Mesothelial cell of epicardium (in vitro differentiated cells): ENCODE measurements at regions not wholly inside any gene's neighbourhood (a gene's known extent, or its start where the extent isn't known, plus 50 kb on each side); places are given as distances from the start of the nearest gene placed in this dataset.

Experiments used
- DNase-seq, 2 experiments: peaks; one replicate each; pipeline ENCODE4 v3.0.0; 2021; ENCODE audit warnings: low spot score in 2 of 2; ENCODE audit not compliant: unreplicated experiment in 2 of 2
- H3K27ac Mint-ChIP-seq: 2 replicates; pipeline ENCODE4 v1.8.0; 2021; ENCODE audit warnings: mixed read lengths
- H3K27me3 Mint-ChIP-seq: 2 replicates; pipeline ENCODE4 v1.8.0; 2021; ENCODE audit warnings: low read depth, mixed read lengths
- H3K36me3 Mint-ChIP-seq: 2 replicates; pipeline ENCODE4 v1.8.0; 2021; ENCODE audit warnings: mixed read lengths
- H3K4me1 Mint-ChIP-seq: 2 replicates; pipeline ENCODE4 v1.8.0; 2021; ENCODE audit warnings: mixed read lengths
- H3K4me3 Mint-ChIP-seq: 2 replicates; pipeline ENCODE4 v1.8.0; 2021; ENCODE audit warnings: mild to moderate bottlenecking, moderate library complexity, mixed read lengths
- H3K9me3 Mint-ChIP-seq: 2 replicates; pipeline ENCODE4 v1.8.0; 2021; ENCODE audit warnings: mixed read lengths
- CTCF ChIP-seq: fragments of 200-600 bp; sonication (generic); IDR thresholded peaks from one replicate; pipeline ENCODE4 v1.5.0; 2021; ENCODE audit warnings: antibody characterized with exemption; ENCODE audit not compliant: unreplicated experiment

- Mint-ChIP-seq H3K27ac (peak overlapping the region; percentile 8), H3K4me3 (no peak overlapping the region), H3K9me3 (peaks cover under 1% of the 10 kb centered on the region), H3K27me3 (peaks cover 4% of the 10 kb centered on the region), H3K36me3 (no peaks in the 10 kb centered on the region), H3K4me1 (peaks cover 28% of the 10 kb centered on the region)
- no peak for DNase-seq
- no peak for TF ChIP-seq CTCF
Measured at GRCh38 chr6:45812922-45813321, 202.7 kb downstream of the CLIC5 start.

GRCh38 chr6:45808917-45809316 lies 206.7 kb downstream of the CLIC5 start:
- TF ChIP-seq CTCF, result no peak
- Mint-ChIP-seq H3K9me3 (peaks cover 4% of the 10 kb centered on the region), H3K27ac (no peak overlapping the region), H3K27me3 (peaks cover 4% of the 10 kb centered on the region), H3K4me1 (peaks cover 11% of the 10 kb centered on the region), H3K4me3 (no peak overlapping the region), H3K36me3 (no peaks in the 10 kb centered on the region)
- no peak for DNase-seq

- TF ChIP-seq CTCF, result no peak
- H3K9me3 Mint-ChIP-seq, result peaks cover 4% of the 10 kb centered on the region
- H3K4me3 Mint-ChIP-seq, result no peak overlapping the region
- no peak overlapping the region for H3K27ac Mint-ChIP-seq
- DNase-seq, result no peak
- H3K36me3 Mint-ChIP-seq, result no peaks in the 10 kb centered on the region
- peaks cover 8% of the 10 kb centered on the region for H3K4me1 Mint-ChIP-seq
- peaks cover 4% of the 10 kb centered on the region for H3K27me3 Mint-ChIP-seq
Measured at GRCh38 chr6:45808042-45808645, 207.5 kb downstream of the CLIC5 start.

DNA sequence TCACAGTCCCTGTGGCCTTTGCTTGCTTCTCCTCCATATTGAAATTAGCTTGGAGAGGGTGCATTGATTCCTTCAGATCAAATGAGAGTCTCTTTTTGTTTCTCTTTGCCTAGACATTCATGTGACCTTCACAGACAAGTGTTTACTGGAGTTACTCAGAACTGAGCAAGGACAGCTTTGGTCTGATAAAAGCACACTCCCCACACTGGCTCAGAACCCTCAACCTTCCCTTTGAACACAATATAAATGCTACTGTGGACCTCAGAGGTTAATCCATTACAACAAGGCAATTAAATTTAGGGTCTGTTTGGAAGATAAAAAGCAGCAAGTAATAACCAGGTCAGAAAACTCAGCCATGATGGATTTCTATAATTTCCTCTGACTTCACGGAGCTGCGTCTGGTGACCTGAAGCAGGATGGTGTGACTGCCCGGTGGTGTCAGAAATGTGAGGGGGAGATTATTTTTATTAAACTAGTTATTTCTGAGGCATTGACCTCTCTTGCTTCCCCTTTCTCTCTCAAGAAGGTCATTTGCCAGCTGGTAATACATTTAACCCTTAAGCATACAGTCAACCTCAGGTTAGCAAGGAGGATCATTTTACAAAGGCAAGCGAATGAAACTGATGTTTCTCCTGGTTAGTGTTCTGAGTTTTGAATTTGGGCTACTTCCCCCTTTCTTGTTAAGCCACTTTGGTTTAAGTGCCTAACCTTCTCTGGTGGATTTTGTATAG lies 208.2 kb downstream of the CLIC5 start:
- Mint-ChIP-seq H3K36me3 (no peaks in the 10 kb centered on the region), H3K27ac (no peak overlapping the region), H3K9me3 (peaks cover 4% of the 10 kb centered on the region), H3K27me3 (peaks cover 4% of the 10 kb centered on the region), H3K4me1 (peaks cover 4% of the 10 kb centered on the region), H3K4me3 (no peak overlapping the region)
- no peak for DNase-seq
- no peak for TF ChIP-seq CTCF

DNA sequence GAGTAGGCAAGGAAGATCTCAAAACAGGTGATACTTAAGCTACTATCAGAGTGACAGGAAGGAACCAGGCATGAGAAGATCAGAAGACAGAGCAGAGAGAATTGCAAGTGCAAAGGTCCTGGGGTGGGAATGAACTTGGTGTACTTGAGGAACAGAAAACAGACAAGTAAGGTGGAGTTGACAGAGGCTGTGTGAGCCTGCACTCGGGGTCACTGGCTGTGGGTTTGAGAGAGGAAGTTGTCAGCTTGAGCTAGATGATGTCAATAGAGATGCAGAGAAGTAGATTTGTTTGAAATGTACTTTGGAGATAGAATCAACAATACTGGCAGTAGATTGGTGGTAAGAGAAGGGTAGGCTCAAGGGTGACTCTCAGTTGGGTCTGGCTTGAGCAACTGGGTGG lies 209.5 kb downstream of the CLIC5 start:
- peaks cover 4% of the 10 kb centered on the region for H3K4me1 Mint-ChIP-seq
- no peaks in the 10 kb centered on the region for H3K36me3 Mint-ChIP-seq
- no peak for DNase-seq
- peaks cover 4% of the 10 kb centered on the region for H3K9me3 Mint-ChIP-seq
- no peak overlapping the region for H3K4me3 Mint-ChIP-seq
- no peak overlapping the region for H3K27ac Mint-ChIP-seq
- H3K27me3 Mint-ChIP-seq, result no peaks in the 10 kb centered on the region
- TF ChIP-seq CTCF, result no peak
